H1 (cell line): ENCODE measurements at regions not wholly inside any gene's neighbourhood (a gene's known extent, or its start where the extent isn't known, plus 50 kb on each side); places are given as distances from the start of the nearest gene placed in this dataset.

ENCODE experiments used
- CTCF ChIA-PET: fragments of 300-600 bp; sonication (Branson Sonifier 250); formaldehyde crosslinking; loops from one replicate; lab custom pipeline; 2021; ENCODE audit not compliant: partially characterized antibody; lab: Charles Lee
- POLR2A ChIA-PET: fragments of 300-600 bp; sonication (Branson Sonifier 250); formaldehyde crosslinking; loops from one replicate; lab custom pipeline; 2021; ENCODE audit warnings: inconsistent platforms; ENCODE audit not compliant: partially characterized antibody; lab: Charles Lee
- DNase-seq, 2 experiments: peaks; one replicate each; pipeline versions ENCODE4 v3.0.0 to v3.0.0-alpha.2; 2010 to 2022; ENCODE audit warnings: low spot score in 2 of 2, low read depth in 1 of 2, mixed read lengths in 1 of 2
- FAIRE-seq: peaks from 2 replicates; lab custom pipeline; 2011; peaks lifted over from hg19 to GRCh38; lab: Jason Lieb, UNC
- H2AFZ ChIP-seq: 2 replicates; pipeline ENCODE4 v1.8.1; 2012; ENCODE audit warnings: low read length, inconsistent platforms
- H2AK5ac ChIP-seq: 2 replicates; pipeline ENCODE4 v1.6.1; 2013; ENCODE audit warnings: low read depth, low read length
- H2BK120ac ChIP-seq: replicated peaks from 2 replicates; pipeline ENCODE3; 2013; ENCODE audit warnings: low read depth, low read length, inconsistent platforms
- H2BK12ac ChIP-seq: 2 replicates; pipeline ENCODE4 v1.6.1; 2013; ENCODE audit warnings: low read depth, low read length
- H2BK15ac ChIP-seq: 2 replicates; pipeline ENCODE4 v1.6.1; 2013; ENCODE audit warnings: low read length
- H2BK20ac ChIP-seq: 2 replicates; pipeline ENCODE4 v1.6.1; 2013; ENCODE audit warnings: low read length
- H2BK5ac ChIP-seq: 2 replicates; pipeline ENCODE4 v1.6.1; 2013; ENCODE audit warnings: low read depth, low read length
- H3K14ac ChIP-seq: 2 replicates; pipeline ENCODE4 v1.6.1; 2013; ENCODE audit warnings: inconsistent platforms; ENCODE audit not compliant: insufficient read length
- H3K18ac ChIP-seq: 2 replicates; pipeline ENCODE4 v1.6.1; 2013; ENCODE audit warnings: low read length; ENCODE audit errors: extremely low read depth
- H3K23ac ChIP-seq: 2 replicates; pipeline ENCODE4 v1.6.1; 2013; ENCODE audit warnings: inconsistent platforms; ENCODE audit not compliant: insufficient read length
- H3K23me2 ChIP-seq: 2 replicates; pipeline ENCODE4 v1.6.1; 2013; ENCODE audit warnings: low read depth, low read length
- H3K27ac ChIP-seq: 2 replicates; pipeline ENCODE4 v1.6.1; 2011; ENCODE audit warnings: low read depth, low read length, inconsistent platforms
- H3K27me3 ChIP-seq, 4 experiments: replicated peaks in 1 of 4; 1 replicate in 1 of 4; 2 replicates in 3 of 4; pipeline versions ENCODE4 v1.6.1 to v1.8.1; 2011 to 2013; ENCODE audit warnings: low read length in 3 of 4, mild to moderate bottlenecking in 3 of 4, inconsistent platforms in 2 of 4, mixed read lengths in 2 of 4, moderate library complexity in 1 of 4; ENCODE audit not compliant: control insufficient read depth in 3 of 4, insufficient read depth in 3 of 4; ENCODE audit errors: extremely low read depth in 1 of 4
- H3K36me3 ChIP-seq, 4 experiments: 2 replicates each; pipeline versions ENCODE4 v1.6.1 to v1.8.1; 2011 to 2013; ENCODE audit warnings: mild to moderate bottlenecking in 4 of 4, low read length in 3 of 4, moderate library complexity in 2 of 4, control low read depth in 1 of 4, inconsistent platforms in 1 of 4; ENCODE audit not compliant: insufficient read depth in 4 of 4, control insufficient read depth in 2 of 4
- H3K4ac ChIP-seq: replicated peaks from 2 replicates; pipeline ENCODE3; 2013; ENCODE audit warnings: low read length, low read depth, mixed read lengths, inconsistent platforms; ENCODE audit not compliant: insufficient read length
- H3K4me1 ChIP-seq, 4 experiments: replicated peaks in 1 of 4; 1 replicate in 1 of 4; 2 replicates in 3 of 4; pipeline versions ENCODE4 v1.6.1 to v1.8.1; 2011 to 2013; ENCODE audit warnings: low read length in 3 of 4, inconsistent platforms in 2 of 4, mixed read lengths in 1 of 4; ENCODE audit not compliant: insufficient read depth in 4 of 4, control insufficient read depth in 3 of 4
- H3K4me2 ChIP-seq, 2 experiments: 2 replicates each; pipeline versions ENCODE4 v1.6.1 to v1.8.1; 2011 to 2013; ENCODE audit warnings: low read depth in 2 of 2, low read length in 2 of 2, control low read depth in 1 of 2, inconsistent platforms in 1 of 2, mild to moderate bottlenecking in 1 of 2; ENCODE audit not compliant: insufficient read depth in 1 of 2
- H3K4me3 ChIP-seq, 4 experiments: fragments of 200-600, 300-600 bp in 1 of 4; sonication (generic), shearing (Covaris generic), sonication (Bioruptor Twin) in 1 of 4; 2 replicates each; pipeline versions ENCODE4 v1.5.1 to v1.8.1; 2011 to 2016; ENCODE audit warnings: low read length in 4 of 4, low read depth in 3 of 4, control low read depth in 2 of 4, inconsistent platforms in 2 of 4, mild to moderate bottlenecking in 2 of 4, mixed read lengths in 1 of 4, moderate library complexity in 1 of 4; ENCODE audit not compliant: insufficient read depth in 2 of 4; ENCODE audit errors: extremely low read depth in 1 of 4
- H3K56ac ChIP-seq: replicated peaks from 2 replicates; pipeline ENCODE3; 2013; ENCODE audit warnings: low read depth, mild to moderate bottlenecking, mixed read lengths, low read length, inconsistent platforms; ENCODE audit not compliant: insufficient read length
- H3K79me1 ChIP-seq: 2 replicates; pipeline ENCODE4 v1.6.1; 2013; ENCODE audit warnings: low read depth, low read length, control low read depth
- H3K79me2 ChIP-seq, 2 experiments: 2 replicates each; pipeline versions ENCODE4 v1.6.1 to v1.8.1; 2012 to 2013; ENCODE audit warnings: low read length in 2 of 2, mild to moderate bottlenecking in 2 of 2, inconsistent platforms in 1 of 2; ENCODE audit not compliant: insufficient read depth in 2 of 2, control insufficient read depth in 1 of 2
- H3K9ac ChIP-seq, 4 experiments: replicated peaks in 1 of 4; 1 replicate in 1 of 4; 2 replicates in 3 of 4; pipeline versions ENCODE4 v1.6.1 to v1.8.1; 2011 to 2013; ENCODE audit warnings: low read depth in 3 of 4, low read length in 3 of 4, control low read depth in 2 of 4, mild to moderate bottlenecking in 2 of 4, moderate library complexity in 2 of 4, inconsistent platforms in 1 of 4; ENCODE audit errors: extremely low read depth in 1 of 4
- H3K9me3 ChIP-seq, 2 experiments: 2 replicates each; pipeline versions ENCODE4 v1.6.1 to v1.8.1; 2012 to 2013; ENCODE audit warnings: mild to moderate bottlenecking in 2 of 2, moderate library complexity in 2 of 2, control low read depth in 1 of 2, inconsistent platforms in 1 of 2, low read depth in 1 of 2, low read length in 1 of 2, mixed read lengths in 1 of 2; ENCODE audit not compliant: insufficient read depth in 2 of 2
- H4K20me1 ChIP-seq, 2 experiments: replicated peaks in 1 of 2; 2 replicates each; pipeline versions ENCODE3 to v1.8.1; 2011 to 2013; ENCODE audit warnings: inconsistent platforms in 2 of 2, low read length in 2 of 2, mild to moderate bottlenecking in 1 of 2; ENCODE audit not compliant: insufficient read depth in 2 of 2, control insufficient read depth in 1 of 2
- H4K5ac ChIP-seq: 2 replicates; pipeline ENCODE4 v1.6.1; 2013; ENCODE audit warnings: low read length, low read depth, mixed read lengths, inconsistent platforms; ENCODE audit not compliant: insufficient read length
- H4K8ac ChIP-seq: 2 replicates; pipeline ENCODE4 v1.8.0; 2013; ENCODE audit warnings: mild to moderate bottlenecking, moderate library complexity, low read length, inconsistent platforms; ENCODE audit not compliant: insufficient read depth; ENCODE audit errors: extremely low read depth
- H4K91ac ChIP-seq: replicated peaks from 2 replicates; pipeline ENCODE3; 2013; ENCODE audit warnings: low read length, mixed read lengths, inconsistent platforms; ENCODE audit not compliant: insufficient read length
- FOSL1 ChIP-seq: IDR thresholded peaks from 2 replicates; pipeline ENCODE4 v1.6.1; 2011; ENCODE audit warnings: mild to moderate bottlenecking, low read depth, low read length, moderate library complexity; ENCODE audit not compliant: insufficient read depth
- GTF2F1 ChIP-seq: IDR thresholded peaks from 2 replicates; pipeline ENCODE4 v1.6.1; 2012; ENCODE audit warnings: low read depth, low read length, improper control_type of control experiment, borderline replicate concordance
- RFX5 ChIP-seq: IDR thresholded peaks from 2 replicates; pipeline ENCODE4 v1.6.1; 2011; ENCODE audit warnings: low read depth, low read length, improper control_type of control experiment, borderline replicate concordance
- WGBS, 2 experiments: shearing (Covaris generic) in 1 of 2; methylation state at CpG; one replicate each; pipeline versions ENCODE4 v1.1.6 to v1.1.7; 2013 to 2015; ENCODE audit warnings: low lambda C conversion rate in 2 of 2, mixed read lengths in 2 of 2, inconsistent platforms in 1 of 2, low coverage in 1 of 2, missing lambda C conversion rate in 1 of 2; ENCODE audit not compliant: insufficient replicate concordance in 2 of 2, insufficient coverage in 1 of 2, insufficient read length in 1 of 2; ENCODE audit errors: extremely low coverage in 1 of 2, missing lambda C conversion rate in 1 of 2; 5-methylcytosine and 5-hydroxymethylcytosine counted together
- TF ChIP-seq, protein P1 (sequence below): IDR thresholded peaks from 2 replicates; pipeline ENCODE4 v1.6.1; 2012; ENCODE audit warnings: inconsistent platforms

DNA sequence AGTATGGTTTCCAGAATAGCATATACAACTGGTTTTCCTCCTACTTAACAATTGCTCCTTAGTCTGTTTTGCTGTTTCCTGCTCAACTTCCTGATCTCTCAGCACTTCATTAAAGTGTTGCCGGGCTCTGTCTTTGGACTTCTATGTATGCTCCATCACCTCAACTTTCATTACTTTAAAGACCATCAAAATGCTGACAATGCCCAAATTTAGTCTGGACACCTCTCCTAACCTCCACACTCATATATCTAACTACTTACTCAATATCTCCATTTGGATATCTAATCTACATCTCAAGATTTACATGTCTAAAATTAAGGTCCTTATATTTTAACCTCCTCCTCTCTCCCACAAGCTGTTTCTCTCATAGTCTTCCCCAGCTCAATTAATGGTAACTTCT lies 54.4 kb upstream of the LGR5 start:
- Histone ChIP-seq H3K27ac (no peak overlapping the region), H2BK5ac (no peak overlapping the region), H3K4me3 (no peak overlapping the region), H3K14ac (no peak overlapping the region), H4K8ac (no peak overlapping the region), H2BK15ac (no peak overlapping the region), H4K5ac (no peak overlapping the region), H3K36me3 (no peaks in the 10 kb centered on the region), H3K9me3 (peaks cover 0 to 2% of the 10 kb centered on the region in 2 experiments; a peak in 1 of 4 replicates), H3K79me2 (no peaks in the 10 kb centered on the region), H2BK20ac (no peak overlapping the region), H2BK120ac (no peak overlapping the region), H3K4me2 (no peak overlapping the region), H2BK12ac (no peak overlapping the region), H3K23me2 (peaks cover 2% of the 10 kb centered on the region; the same call in 1 of the 2 replicates), H4K20me1 (no peaks in the 10 kb centered on the region), H2AK5ac (no peak overlapping the region), H3K4ac (no peak overlapping the region), H4K91ac (no peak overlapping the region), H2AFZ (no peak overlapping the region), H3K27me3 (no peaks in the 10 kb centered on the region), H3K79me1 (no peaks in the 10 kb centered on the region), H3K23ac (no peak overlapping the region), H3K4me1 (no peaks in the 10 kb centered on the region), H3K18ac (no peak overlapping the region), H3K9ac (no peak overlapping the region), H3K56ac (no peak overlapping the region)
- no peak for FAIRE-seq
- DNase-seq = no peak
- CTCF ChIA-PET = no interaction called here
- POLR2A ChIA-PET = no interaction called here
- 92% methylated on average over 1 of the region's 1 CpG; no CpG with 5 or more reads in 1 of the 2 experiments for WGBS, 2 experiments
- TF ChIP-seq, protein P1, sequence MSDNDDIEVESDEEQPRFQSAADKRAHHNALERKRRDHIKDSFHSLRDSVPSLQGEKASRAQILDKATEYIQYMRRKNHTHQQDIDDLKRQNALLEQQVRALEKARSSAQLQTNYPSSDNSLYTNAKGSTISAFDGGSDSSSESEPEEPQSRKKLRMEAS = no peak
- TF ChIP-seq FOSL1 (no peak), RFX5 (no peak), GTF2F1 (no peak)
